SKM-1 (cell line): ENCODE measurements at regions not wholly inside any gene's neighbourhood (a gene's known extent, or its start where the extent isn't known, plus 50 kb on each side); places are given as distances from the start of the nearest gene placed in this dataset.

Experiments
- DNase-seq: peaks from one replicate; lab custom pipeline; 2025; ENCODE audit not compliant: unreplicated experiment; lab: John Stamatoyannopoulos, UW

- DNase-seq: no peak
These were observed 62.3 kb upstream of the CALM2 start for GRCh38 chr2:47238638-47239037.

- no peak for DNase-seq
These were observed 61.3 kb upstream of the CALM2 start for GRCh38 chr2:47237375-47238334.

GRCh38 chr2:47236503-47237215 is 60.3 kb upstream of the CALM2 start:
- DNase-seq: no peak

- no peak for DNase-seq
These were observed 58.8 kb upstream of the CALM2 start for GRCh38 chr2:47235132-47235531.

- no peak for DNase-seq
These were observed 58.1 kb upstream of the CALM2 start for GRCh38 chr2:47234456-47234855.

GRCh38 chr2:47232738-47233415 is 56.6 kb upstream of the CALM2 start:
- DNase-seq: no peak

GRCh38 chr2:47230418-47230817 is 54.1 kb upstream of the CALM2 start:
- no peak for DNase-seq

GRCh38 chr2:47227532-47228279 is 51.4 kb upstream of the CALM2 start:
- no peak for DNase-seq

GRCh38 chr2:47226923-47227220 is 50.6 kb upstream of the CALM2 start:
- no peak for DNase-seq

GRCh38 chr2:47226132-47226922 is 50.0 kb upstream of the CALM2 start:
- no peak for DNase-seq
